ENCODE measurements at regions not wholly inside any gene's neighbourhood (a gene's known extent, or its start where the extent isn't known, plus 50 kb on each side); places are given as distances from the start of the nearest gene placed in this dataset.

GRCh38 chr5:54927097-54927746, 58.2 kb downstream of the ESM1 start:
- DNase-seq, result no peak

- DNase-seq, result no peak
Measured at GRCh38 chr5:54924487-54924886, 60.9 kb downstream of the ESM1 start.

GRCh38 chr5:54917323-54917722, 68.1 kb downstream of the ESM1 start:
- no peak for DNase-seq

GRCh38 chr5:54915466-54916027, 69.8 kb downstream of the ESM1 start:
- no peak for DNase-seq

- DNase-seq, result no peak
Measured at GRCh38 chr5:54912021-54912420, 73.4 kb downstream of the ESM1 start.

- DNase-seq, result no peak
Measured at GRCh38 chr5:54909911-54910870, 75.2 kb downstream of the ESM1 start.

GRCh38 chr5:54908774-54909525, 76.4 kb downstream of the ESM1 start:
- no peak for DNase-seq

- DNase-seq, result peak; percentile 27
Measured at GRCh38 chr5:54905942-54906537, 79.4 kb downstream of the ESM1 start.

- no peak for DNase-seq
Measured at GRCh38 chr5:54905246-54905795, 80.1 kb downstream of the ESM1 start.

- peak; percentile 35 for DNase-seq
Measured at GRCh38 chr5:54904425-54904824, 81.0 kb downstream of the ESM1 start.

GRCh38 chr5:54902791-54903473, 82.5 kb downstream of the ESM1 start:
- no peak for DNase-seq

GRCh38 chr5:54900984-54901725, 84.2 kb downstream of the ESM1 start:
- no peak for DNase-seq

- no peak for DNase-seq
Measured at GRCh38 chr5:54897001-54897400, 88.4 kb downstream of the ESM1 start.

GRCh38 chr5:54895816-54896341, 89.5 kb downstream of the ESM1 start:
- DNase-seq, result peak; percentile 56

- DNase-seq, result no peak
Measured at GRCh38 chr5:54894957-54895815, 90.2 kb downstream of the ESM1 start.

GRCh38 chr5:54889826-54890225, 95.6 kb downstream of the ESM1 start:
- DNase-seq, result peak; percentile 90

GRCh38 chr5:54887663-54888062, 97.7 kb downstream of the ESM1 start:
- DNase-seq, result no peak

GRCh38 chr5:54886866-54887265, 98.5 kb downstream of the ESM1 start:
- no peak for DNase-seq

GRCh38 chr5:54885636-54886035, 99.8 kb downstream of the ESM1 start:
- DNase-seq, result no peak

GRCh38 chr5:54884195-54884536, 101.2 kb downstream of the ESM1 start:
- no peak for DNase-seq
